ENCODE measurements at regions not wholly inside any gene's neighbourhood (a gene's known extent, or its start where the extent isn't known, plus 50 kb on each side); places are given as distances from the start of the nearest gene placed in this dataset.

GRCh38 chr13:59354665-59355369 is 808.9 kb downstream of the DIAPH3 start:
- Histone ChIP-seq H3K36me3 (ENCODE audit: insufficient read depth, low read length) (no peaks in the 10 kb centered on the region), H3K27ac (ENCODE audit: low read depth in 1 of 2, low read length in 2 of 2) (no peak overlapping the region), H3K4me3 (ENCODE audit: low read length) (no peak overlapping the region), H3K4me1 (ENCODE audit: insufficient read depth, low read length) (no peaks in the 10 kb centered on the region), H3K27me3 (ENCODE audit: control insufficient read depth in 1 of 2, insufficient read depth in 2 of 2, low read length in 2 of 2) (no peaks in the 10 kb centered on the region), H3K9me3 (ENCODE audit: control insufficient read depth in 1 of 2, insufficient read depth in 1 of 2, low read length in 2 of 2) (no peaks in the 10 kb centered on the region)
- no peak for DNase-seq
- no peak for ATAC-seq (ENCODE audit: poor library complexity)
- Mint-ChIP-seq H3K9me3 (no peaks in the 10 kb centered on the region), H3K4me3 (no peak overlapping the region), H3K27ac (no peak overlapping the region), H3K27me3 (no peaks in the 10 kb centered on the region), H3K36me3 (ENCODE audit: low read depth) (no peaks in the 10 kb centered on the region), H3K4me1 (ENCODE audit: low read depth) (peaks cover under 1% of the 10 kb centered on the region)
- TF ChIP-seq CTCF (IDR thresholded peaks at IDR 0.05): no peak
- intact Hi-C loops (cut with DNase I, micrococcal nuclease): no loop called here
- CTCF ChIA-PET: no interaction called here
- POLR2A ChIA-PET: no interaction called here

GRCh38 chr13:59356607-59357006 is 807.1 kb downstream of the DIAPH3 start:
- no peaks in the 10 kb centered on the region for H3K27me3 ChIP-seq (ENCODE audit: control insufficient read depth in 1 of 2, insufficient read depth in 2 of 2, low read length in 2 of 2)
- Mint-ChIP-seq H3K4me3 (no peak overlapping the region), H3K4me1 (ENCODE audit: low read depth) (peaks cover 6% of the 10 kb centered on the region), H3K27ac (no peak overlapping the region), H3K36me3 (ENCODE audit: low read depth) (no peaks in the 10 kb centered on the region), H3K9me3 (no peaks in the 10 kb centered on the region), H3K27me3 (no peaks in the 10 kb centered on the region)
- H3K36me3 ChIP-seq (ENCODE audit: insufficient read depth, low read length): no peaks in the 10 kb centered on the region
- ChIA-PET CTCF (interaction anchor here (0.8 kb wide), 1 partner anchor 11 kb away, joined by 3 read pairs; no protein-coding TSS in a partner anchor), POLR2A (no interaction called here)
- H3K9me3 ChIP-seq (ENCODE audit: control insufficient read depth in 1 of 2, insufficient read depth in 1 of 2, low read length in 2 of 2): no peaks in the 10 kb centered on the region
- H3K4me1 ChIP-seq (ENCODE audit: insufficient read depth, low read length): no peaks in the 10 kb centered on the region
- TF ChIP-seq CTCF (IDR thresholded peaks at IDR 0.05): no peak
- H3K27ac ChIP-seq (ENCODE audit: low read depth in 1 of 2, low read length in 2 of 2): no peak overlapping the region
- DNase-seq: no peak
- no peak for ATAC-seq (ENCODE audit: poor library complexity)
- intact Hi-C loops (cut with DNase I, micrococcal nuclease): no loop called here
- no peak overlapping the region for H3K4me3 ChIP-seq (ENCODE audit: low read length)

GRCh38 chr13:59358014-59358413 is 805.7 kb downstream of the DIAPH3 start:
- Mint-ChIP-seq H3K9me3 (no peaks in the 10 kb centered on the region), H3K27me3 (no peaks in the 10 kb centered on the region), H3K36me3 (ENCODE audit: low read depth) (no peaks in the 10 kb centered on the region), H3K4me1 (ENCODE audit: low read depth) (peaks cover 6% of the 10 kb centered on the region), H3K4me3 (no peak overlapping the region), H3K27ac (no peak overlapping the region)
- H3K9me3 ChIP-seq (ENCODE audit: control insufficient read depth in 1 of 2, insufficient read depth in 1 of 2, low read length in 2 of 2): no peaks in the 10 kb centered on the region
- no peak for DNase-seq
- no peaks in the 10 kb centered on the region for H3K36me3 ChIP-seq (ENCODE audit: insufficient read depth, low read length)
- ATAC-seq (ENCODE audit: poor library complexity): no peak
- H3K27me3 ChIP-seq (ENCODE audit: control insufficient read depth in 1 of 2, insufficient read depth in 2 of 2, low read length in 2 of 2): no peaks in the 10 kb centered on the region
- ChIA-PET POLR2A (no interaction called here), CTCF (no interaction called here)
- TF ChIP-seq CTCF (IDR thresholded peaks at IDR 0.05): no peak
- H3K4me3 ChIP-seq (ENCODE audit: low read length): no peak overlapping the region
- no peaks in the 10 kb centered on the region for H3K4me1 ChIP-seq (ENCODE audit: insufficient read depth, low read length)
- H3K27ac ChIP-seq (ENCODE audit: low read depth in 1 of 2, low read length in 2 of 2): no peak overlapping the region
- intact Hi-C loops (cut with DNase I, micrococcal nuclease): no loop called here

Data from CD4-positive, alpha-beta T cell (primary cell).